Karpas-422 (cell line): ENCODE measurements at regions not wholly inside any gene's neighbourhood (a gene's known extent, or its start where the extent isn't known, plus 50 kb on each side); places are given as distances from the start of the nearest gene placed in this dataset.

ENCODE experiments used
- DNase-seq: peaks from one replicate; pipeline ENCODE4 v3.0.0-alpha.2; 2015
- H2AFZ ChIP-seq: fragments of 200-600 bp; sonication (generic); 2 replicates; pipeline ENCODE4 v1.6.1; 2014; ENCODE audit warnings: antibody characterized with exemption, low read length, mixed read lengths
- H3K27ac ChIP-seq: fragments of 200-600 bp; sonication (generic); 2 replicates; pipeline ENCODE4 v1.5.1; 2014; ENCODE audit warnings: mild to moderate bottlenecking, low read length, moderate library complexity
- H3K27me3 ChIP-seq: fragments of 200-600 bp; sonication (generic); 2 replicates; pipeline ENCODE4 v1.6.1; 2014; ENCODE audit warnings: low read length, mixed read lengths
- H3K36me3 ChIP-seq: fragments of 200-600 bp; sonication (generic); 2 replicates; pipeline ENCODE4 v1.6.1; 2014; ENCODE audit warnings: low read length, mixed read lengths; ENCODE audit not compliant: insufficient read depth
- H3K4me1 ChIP-seq: fragments of 200-600 bp; sonication (generic); 2 replicates; pipeline ENCODE4 v1.6.1; 2014; ENCODE audit warnings: mild to moderate bottlenecking, low read length, mixed read lengths
- H3K4me2 ChIP-seq: fragments of 200-600 bp; sonication (generic); 2 replicates; pipeline ENCODE4 v1.6.1; 2014; ENCODE audit warnings: low read length, low read depth, mild to moderate bottlenecking; ENCODE audit not compliant: poor library complexity, severe bottlenecking
- H3K4me3 ChIP-seq: fragments of 200-600 bp; sonication (generic); 2 replicates; pipeline ENCODE4 v1.5.1; 2014; ENCODE audit warnings: mild to moderate bottlenecking, antibody characterized with exemption, low read length, mixed read lengths
- H3K79me2 ChIP-seq: fragments of 200-600 bp; sonication (generic); 2 replicates; pipeline ENCODE4 v1.6.1; 2014; ENCODE audit warnings: mild to moderate bottlenecking, low read length, mixed read lengths
- H3K9ac ChIP-seq: fragments of 200-600 bp; sonication (generic); 2 replicates; pipeline ENCODE4 v1.6.0; 2014; ENCODE audit warnings: low read length
- H3K9me2 ChIP-seq: fragments of 200-600 bp; sonication (generic), shearing (Covaris generic); replicated peaks from 2 replicates; pipeline ENCODE4 v1.6.0; 2014; ENCODE audit warnings: mild to moderate bottlenecking, low read length, moderate library complexity; ENCODE audit not compliant: insufficient read depth
- H3K9me3 ChIP-seq: fragments of 300-700, 200-600 bp; sonication (generic); 2 replicates; pipeline ENCODE4 v1.6.1; 2014; ENCODE audit warnings: low read length, mixed read lengths
- H4K20me1 ChIP-seq: fragments of 200-600 bp; sonication (generic); 2 replicates; pipeline ENCODE4 v1.6.1; 2014; ENCODE audit warnings: mild to moderate bottlenecking, antibody characterized with exemption, low read length, low read depth; ENCODE audit not compliant: insufficient read depth

GRCh38 chr3:101061312-101061711 lies 68.1 kb upstream of the ABI3BP start:
- H3K4me2 ChIP-seq = no peak overlapping the region
- peak; percentile 19 for DNase-seq
- no peaks in the 10 kb centered on the region for H3K36me3 ChIP-seq
- H3K27ac ChIP-seq = no peak overlapping the region
- no peaks in the 10 kb centered on the region for H3K9me3 ChIP-seq
- H3K4me3 ChIP-seq = no peak overlapping the region
- H3K9me2 ChIP-seq = no peaks in the 10 kb centered on the region
- no peak overlapping the region for H2AFZ ChIP-seq
- no peaks in the 10 kb centered on the region for H3K27me3 ChIP-seq
- no peaks in the 10 kb centered on the region for H4K20me1 ChIP-seq
- H3K9ac ChIP-seq = no peak overlapping the region
- no peaks in the 10 kb centered on the region for H3K4me1 ChIP-seq
- no peaks in the 10 kb centered on the region for H3K79me2 ChIP-seq

GRCh38 chr3:101050866-101051265 lies 57.6 kb upstream of the ABI3BP start:
- no peak for DNase-seq
- H3K9me3 ChIP-seq = no peaks in the 10 kb centered on the region

DNA sequence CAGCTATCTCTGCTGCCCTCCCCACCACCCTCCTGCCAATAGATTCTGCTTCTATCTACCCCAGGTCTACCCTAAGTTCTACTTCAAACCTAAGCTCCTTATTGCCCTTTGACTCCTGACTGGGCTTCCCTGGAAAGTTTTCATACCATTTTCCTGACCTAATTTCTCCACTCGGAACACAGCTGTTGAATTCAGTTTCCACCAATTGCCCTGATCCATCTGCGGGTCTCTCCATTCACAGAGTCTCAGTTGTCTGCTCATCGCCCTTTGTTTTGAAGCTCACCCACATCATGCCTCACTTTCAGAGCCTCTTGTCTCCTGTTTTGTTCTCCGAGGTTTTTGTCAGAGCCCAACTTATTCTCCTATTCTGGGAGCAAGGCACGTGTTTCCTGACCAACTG lies 56.8 kb upstream of the ABI3BP start:
- H3K4me3 ChIP-seq = no peak overlapping the region
- H3K79me2 ChIP-seq = no peaks in the 10 kb centered on the region
- H3K4me2 ChIP-seq = no peak overlapping the region
- no peaks in the 10 kb centered on the region for H4K20me1 ChIP-seq
- no peaks in the 10 kb centered on the region for H3K9me2 ChIP-seq
- no peak overlapping the region for H3K27ac ChIP-seq
- H2AFZ ChIP-seq = no peak overlapping the region
- H3K9me3 ChIP-seq = no peaks in the 10 kb centered on the region
- H3K27me3 ChIP-seq = no peaks in the 10 kb centered on the region
- DNase-seq = no peak
- no peaks in the 10 kb centered on the region for H3K36me3 ChIP-seq
- H3K4me1 ChIP-seq = no peaks in the 10 kb centered on the region
- no peak overlapping the region for H3K9ac ChIP-seq

More at GRCh38 chr3:101050866-101051265, 57.6 kb upstream of the ABI3BP start:
- no peak overlapping the region for H3K4me3 ChIP-seq
- no peak overlapping the region for H3K9ac ChIP-seq
- H3K27ac ChIP-seq = no peak overlapping the region
- no peaks in the 10 kb centered on the region for H3K9me2 ChIP-seq
- no peak overlapping the region for H3K4me2 ChIP-seq
- H4K20me1 ChIP-seq = no peaks in the 10 kb centered on the region
- no peaks in the 10 kb centered on the region for H3K27me3 ChIP-seq
- H2AFZ ChIP-seq = no peak overlapping the region
- H3K79me2 ChIP-seq = no peaks in the 10 kb centered on the region
- no peaks in the 10 kb centered on the region for H3K4me1 ChIP-seq
- no peaks in the 10 kb centered on the region for H3K36me3 ChIP-seq

DNA sequence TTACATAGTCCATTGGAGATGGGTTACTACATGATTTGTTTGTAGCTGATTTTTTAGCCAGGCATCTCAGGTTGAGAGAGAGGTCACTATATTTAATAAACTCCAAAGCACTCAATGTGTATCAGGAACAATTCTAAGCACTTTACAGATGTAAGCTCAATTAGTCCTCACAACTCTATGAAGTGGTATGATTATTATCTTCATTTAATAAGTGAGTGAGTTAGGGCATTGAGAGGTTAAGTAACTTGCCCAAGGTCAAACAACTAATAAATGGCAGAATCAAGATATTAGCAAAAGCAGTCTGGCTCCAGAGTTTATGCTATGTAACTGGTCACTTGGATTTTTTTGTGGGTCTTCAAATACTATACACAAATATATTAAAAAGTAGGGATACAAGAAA lies 56.3 kb upstream of the ABI3BP start:
- Histone ChIP-seq H3K27me3 (no peaks in the 10 kb centered on the region), H3K9me3 (no peaks in the 10 kb centered on the region), H3K36me3 (no peaks in the 10 kb centered on the region), H3K9me2 (no peaks in the 10 kb centered on the region), H3K4me1 (no peaks in the 10 kb centered on the region), H3K27ac (no peak overlapping the region), H2AFZ (no peak overlapping the region), H3K4me3 (no peak overlapping the region), H3K9ac (no peak overlapping the region), H4K20me1 (no peaks in the 10 kb centered on the region), H3K4me2 (no peak overlapping the region), H3K79me2 (no peaks in the 10 kb centered on the region)
- peak; percentile 31 for DNase-seq

DNA sequence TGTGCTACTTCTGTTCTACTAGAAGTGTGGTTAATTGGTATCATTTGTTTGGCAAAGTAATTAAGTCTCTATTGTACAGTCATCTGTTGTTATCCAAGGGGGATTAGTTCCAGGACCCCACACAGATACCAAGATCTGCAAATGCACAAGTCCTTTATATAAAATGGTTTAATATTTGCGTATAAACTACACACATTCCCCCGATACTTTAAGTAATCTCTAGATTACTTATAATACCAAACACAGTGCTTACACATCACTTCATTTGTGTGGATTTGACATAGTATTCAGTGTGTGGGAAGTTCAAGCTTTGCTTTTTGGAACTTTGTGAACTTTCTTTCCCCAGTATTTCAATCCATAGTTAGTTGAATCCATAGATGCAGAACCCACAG lies 50.5 kb upstream of the ABI3BP start:
- DNase-seq = no peak
- Histone ChIP-seq H3K4me1 (no peaks in the 10 kb centered on the region), H3K4me3 (no peak overlapping the region), H2AFZ (no peak overlapping the region), H3K79me2 (no peaks in the 10 kb centered on the region), H3K27me3 (no peaks in the 10 kb centered on the region), H3K9me3 (no peaks in the 10 kb centered on the region), H3K36me3 (no peaks in the 10 kb centered on the region), H4K20me1 (no peaks in the 10 kb centered on the region), H3K27ac (no peak overlapping the region), H3K9ac (no peak overlapping the region), H3K4me2 (no peak overlapping the region), H3K9me2 (no peaks in the 10 kb centered on the region)

DNA sequence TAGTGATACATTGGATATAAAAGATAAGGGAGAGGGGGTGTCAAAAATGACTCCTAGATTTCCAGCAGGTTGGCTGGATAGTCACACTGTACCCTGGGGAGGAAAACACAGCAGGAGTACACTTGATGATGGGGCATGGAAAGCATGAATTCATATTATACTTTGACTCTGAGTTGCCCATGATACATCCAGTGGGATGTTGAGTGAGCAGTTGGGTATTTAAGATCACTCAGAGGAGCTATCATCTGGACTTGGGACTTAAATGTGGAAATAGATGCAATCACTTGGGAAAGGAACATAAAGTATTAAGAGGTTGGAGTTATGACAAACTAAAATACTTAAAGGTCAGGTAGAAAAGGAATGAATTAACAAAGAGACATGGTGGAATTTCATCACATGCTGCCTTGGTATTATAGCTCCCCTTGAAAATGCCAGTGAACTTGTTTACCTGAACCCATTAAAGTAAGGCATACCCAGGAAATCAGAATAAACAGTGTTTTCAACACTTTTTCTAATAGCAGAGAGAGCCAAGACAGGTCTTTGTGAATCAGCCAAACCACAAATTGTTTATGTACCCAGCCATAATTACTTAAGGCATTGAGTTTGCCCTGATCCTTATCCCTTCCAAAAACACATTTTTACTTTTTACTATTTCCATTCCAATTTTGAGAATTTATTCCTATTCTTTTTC lies 49.9 kb upstream of the ABI3BP start:
- Histone ChIP-seq H3K27ac (no peak overlapping the region), H3K79me2 (no peaks in the 10 kb centered on the region), H3K9me2 (no peaks in the 10 kb centered on the region), H3K36me3 (no peaks in the 10 kb centered on the region), H3K9me3 (no peaks in the 10 kb centered on the region), H2AFZ (no peak overlapping the region), H3K9ac (no peak overlapping the region), H3K4me1 (no peaks in the 10 kb centered on the region), H3K4me2 (no peak overlapping the region), H3K27me3 (no peaks in the 10 kb centered on the region), H3K4me3 (no peak overlapping the region), H4K20me1 (no peaks in the 10 kb centered on the region)
- no peak for DNase-seq
